Activated CD8-positive, alpha-beta T cell treated with anti-CD3 and anti-CD28 coated beads for 36 hours (primary cell): ENCODE measurements at regions not wholly inside any gene's neighbourhood (a gene's known extent, or its start where the extent isn't known, plus 50 kb on each side); places are given as distances from the start of the nearest gene placed in this dataset.
"Not testable (repeated sequence)": the region's sequence is repeated elsewhere in the genome, so short reads cannot be mapped to it uniquely, and the experiment has no call there.

Experiments used
- ATAC-seq: fragments of 200-7000 bp; cut with Tn5 transposase; one replicate; pipeline ENCODE4 v1.10.0; 2021; ENCODE audit warnings: mild to moderate bottlenecking, moderate library complexity
- CTCF ChIA-PET: fragments of 350-600 bp; sonication (Branson Sonifier 250); formaldehyde crosslinking; loops from one replicate; lab custom pipeline; 2021; ENCODE audit warnings: antibody characterized with exemption; lab: Charles Lee
- POLR2A ChIA-PET: fragments of 350-600 bp; sonication (Branson Sonifier 250); formaldehyde crosslinking; loops from one replicate; lab custom pipeline; 2021; ENCODE audit warnings: antibody characterized with exemption; lab: Charles Lee
- DNase-seq: peaks from one replicate; pipeline ENCODE4 v3.0.0-alpha.2; 2020
- H3K27ac Mint-ChIP-seq: one replicate; pipeline ENCODE4 v1.8.0; 2021; ENCODE audit warnings: mild to moderate bottlenecking, mixed read lengths
- H3K27me3 Mint-ChIP-seq: one replicate; pipeline ENCODE4 v1.8.0; 2021; ENCODE audit warnings: mixed read lengths
- H3K36me3 Mint-ChIP-seq: one replicate; pipeline ENCODE4 v1.8.0; 2021; ENCODE audit warnings: low read depth, mixed read lengths
- H3K4me1 Mint-ChIP-seq: one replicate; pipeline ENCODE4 v1.8.0; 2021; ENCODE audit warnings: low read depth, mixed read lengths
- H3K4me3 Mint-ChIP-seq: one replicate; pipeline ENCODE4 v1.8.0; 2021; ENCODE audit warnings: mild to moderate bottlenecking, moderate library complexity, mixed read lengths
- H3K9me3 Mint-ChIP-seq: one replicate; pipeline ENCODE4 v1.8.0; 2021; ENCODE audit warnings: mixed read lengths
- intact Hi-C: fragments of 100-400 bp; cut with micrococcal nuclease; formaldehyde crosslinking; loops from one replicate; pipeline ENCODE4 v1.10.0; 2022
- TF ChIP-seq, protein P1 (sequence below): fragments of 200-600 bp; IDR thresholded peaks from one replicate; pipeline ENCODE4 v1.8.0; 2022; ENCODE audit warnings: antibody characterized with exemption, mild to moderate bottlenecking

DNA sequence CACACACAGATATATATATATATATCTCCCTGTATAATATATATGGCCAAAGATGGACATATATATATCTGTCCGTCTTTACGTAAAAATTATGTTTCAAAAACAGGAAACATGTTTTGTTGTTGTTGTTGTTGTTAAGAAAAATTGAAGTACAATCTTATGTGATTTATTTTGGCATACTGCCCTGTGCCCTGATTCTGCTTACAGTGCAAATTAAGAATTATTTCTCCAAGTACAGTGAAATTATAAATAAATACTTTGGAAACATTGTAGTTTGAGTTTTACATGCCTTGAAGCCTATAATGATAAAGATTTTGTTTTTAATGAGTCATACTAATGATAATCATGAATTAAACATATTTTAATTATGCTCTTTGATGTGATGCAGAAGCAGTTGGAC lies 994.9 kb downstream of the DIPK2A start:
- ATAC-seq (no peak), DNase-seq (no peak)
- ChIA-PET POLR2A (no interaction called here), CTCF (no interaction called here)
- Mint-ChIP-seq H3K4me1 (no peaks in the 10 kb centered on the region), H3K4me3 (no peak overlapping the region), H3K27me3 (no peaks in the 10 kb centered on the region), H3K9me3 (peaks cover under 1% of the 10 kb centered on the region), H3K36me3 (no peaks in the 10 kb centered on the region), H3K27ac (no peak overlapping the region)
- intact Hi-C loops, result no loop called here
- TF ChIP-seq, protein P1, sequence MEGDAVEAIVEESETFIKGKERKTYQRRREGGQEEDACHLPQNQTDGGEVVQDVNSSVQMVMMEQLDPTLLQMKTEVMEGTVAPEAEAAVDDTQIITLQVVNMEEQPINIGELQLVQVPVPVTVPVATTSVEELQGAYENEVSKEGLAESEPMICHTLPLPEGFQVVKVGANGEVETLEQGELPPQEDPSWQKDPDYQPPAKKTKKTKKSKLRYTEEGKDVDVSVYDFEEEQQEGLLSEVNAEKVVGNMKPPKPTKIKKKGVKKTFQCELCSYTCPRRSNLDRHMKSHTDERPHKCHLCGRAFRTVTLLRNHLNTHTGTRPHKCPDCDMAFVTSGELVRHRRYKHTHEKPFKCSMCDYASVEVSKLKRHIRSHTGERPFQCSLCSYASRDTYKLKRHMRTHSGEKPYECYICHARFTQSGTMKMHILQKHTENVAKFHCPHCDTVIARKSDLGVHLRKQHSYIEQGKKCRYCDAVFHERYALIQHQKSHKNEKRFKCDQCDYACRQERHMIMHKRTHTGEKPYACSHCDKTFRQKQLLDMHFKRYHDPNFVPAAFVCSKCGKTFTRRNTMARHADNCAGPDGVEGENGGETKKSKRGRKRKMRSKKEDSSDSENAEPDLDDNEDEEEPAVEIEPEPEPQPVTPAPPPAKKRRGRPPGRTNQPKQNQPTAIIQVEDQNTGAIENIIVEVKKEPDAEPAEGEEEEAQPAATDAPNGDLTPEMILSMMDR, result no peak

DNA sequence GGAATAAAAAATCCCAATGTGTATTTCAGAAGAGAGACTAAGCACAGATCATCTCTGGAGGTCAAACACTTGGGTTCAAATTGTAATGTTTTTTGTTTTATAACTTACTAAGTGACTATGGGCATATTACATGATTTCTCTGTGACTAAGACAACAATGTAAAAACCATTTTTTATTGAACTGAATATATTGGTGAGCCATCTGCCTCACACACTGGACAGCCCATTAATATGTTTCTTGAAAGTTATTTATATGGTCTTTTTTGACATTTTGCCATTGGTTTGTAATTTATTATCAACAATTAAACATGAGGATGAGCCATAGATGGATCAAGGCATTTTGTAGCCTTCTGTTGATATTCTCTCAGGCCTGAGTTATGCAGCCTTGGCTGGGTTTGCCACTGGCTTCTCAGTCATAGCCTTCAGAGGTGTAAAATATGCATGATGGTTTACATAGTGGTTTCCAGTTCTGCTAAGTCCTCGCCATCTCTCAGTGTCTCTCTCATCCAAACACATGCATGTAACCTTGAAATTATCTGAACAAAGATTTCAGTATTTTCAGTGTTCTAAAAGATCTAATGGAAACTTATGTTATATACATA lies 997.2 kb downstream of the DIPK2A start:
- DNase-seq, result no peak
- Mint-ChIP-seq H3K4me1 (no peaks in the 10 kb centered on the region), H3K36me3 (no peaks in the 10 kb centered on the region), H3K27ac (no peak overlapping the region), H3K4me3 (no peak overlapping the region), H3K27me3 (no peaks in the 10 kb centered on the region), H3K9me3 (peaks cover 3% of the 10 kb centered on the region)
- no peak for ATAC-seq
- ChIA-PET POLR2A (no interaction called here), CTCF (no interaction called here)
- intact Hi-C loops, result no loop called here
- TF ChIP-seq, protein P1, result no peak

- POLR2A ChIA-PET, DNase-seq, intact Hi-C loops, H3K27ac Mint-ChIP-seq, H3K36me3 Mint-ChIP-seq, H3K9me3 Mint-ChIP-seq, CTCF ChIA-PET, H3K4me3 Mint-ChIP-seq, ATAC-seq, H3K4me1 Mint-ChIP-seq, H3K27me3 Mint-ChIP-seq: not testable (repeated sequence)
These were observed 1012.9 kb downstream of the DIPK2A start for GRCh38 chr3:144984481-144984880.

GRCh38 chr3:144989807-144990206 lies 1018.2 kb downstream of the DIPK2A start:
- no peak for ATAC-seq
- H3K4me1 Mint-ChIP-seq, result no peaks in the 10 kb centered on the region
- no peaks in the 10 kb centered on the region for H3K27me3 Mint-ChIP-seq
- H3K9me3 Mint-ChIP-seq, result peaks cover 8% of the 10 kb centered on the region
- DNase-seq, result no peak
- no peak overlapping the region for H3K27ac Mint-ChIP-seq
- ChIA-PET CTCF (no interaction called here), POLR2A (no interaction called here)
- H3K4me3 Mint-ChIP-seq, result no peak overlapping the region
- intact Hi-C loops, result no loop called here
- TF ChIP-seq, protein P1, result no peak
- H3K36me3 Mint-ChIP-seq, result no peaks in the 10 kb centered on the region

DNA sequence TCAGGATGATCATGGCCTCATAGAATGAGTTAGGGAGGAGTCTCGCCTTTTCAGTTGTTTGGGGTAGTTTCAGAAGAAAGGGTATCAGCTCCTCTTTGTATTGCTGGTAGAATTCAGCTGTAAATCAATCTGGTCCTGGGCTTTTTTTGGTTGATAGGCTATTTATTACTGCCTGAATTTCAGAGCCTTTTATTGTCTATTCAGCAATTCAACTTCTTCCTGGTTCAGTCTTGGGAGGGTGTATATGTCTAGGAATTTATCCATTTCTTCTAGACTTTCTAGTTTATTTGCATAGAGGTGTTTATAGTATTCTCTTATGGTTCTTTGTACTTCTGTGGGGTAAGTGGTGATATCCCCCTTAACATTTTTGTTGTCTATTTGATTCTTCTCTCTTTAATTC lies 1024.2 kb downstream of the DIPK2A start:
- Mint-ChIP-seq H3K4me1 (no peaks in the 10 kb centered on the region), H3K36me3 (no peaks in the 10 kb centered on the region), H3K9me3 (peaks cover 10% of the 10 kb centered on the region), H3K27me3 (no peaks in the 10 kb centered on the region), H3K27ac (no peak overlapping the region), H3K4me3 (no peak overlapping the region)
- TF ChIP-seq, protein P1, result no peak
- ChIA-PET POLR2A (no interaction called here), CTCF (no interaction called here)
- DNase-seq (no peak), ATAC-seq (no peak)
- intact Hi-C loops, result no loop called here

DNA sequence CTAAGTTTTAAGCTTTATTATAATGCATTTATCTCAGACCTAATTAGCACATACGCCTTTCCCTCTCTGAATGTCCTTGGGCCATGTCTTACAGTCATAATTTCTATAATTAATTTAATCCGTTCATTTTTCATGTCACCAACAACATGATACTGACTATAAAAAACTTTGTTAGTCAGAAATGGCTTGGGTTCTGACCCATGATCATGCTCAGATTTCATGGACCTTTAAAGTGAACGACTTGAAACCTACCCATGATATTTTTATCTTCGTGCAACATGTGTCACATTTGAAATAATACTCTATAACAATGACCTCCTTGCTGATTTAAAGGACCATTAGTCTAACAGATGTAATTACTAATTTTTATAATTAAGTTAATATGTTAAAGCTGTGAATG lies 1033.8 kb downstream of the DIPK2A start:
- TF ChIP-seq, protein P1, result no peak
- intact Hi-C loops, result no loop called here
- no peaks in the 10 kb centered on the region for H3K36me3 Mint-ChIP-seq
- H3K4me3 Mint-ChIP-seq, result no peak overlapping the region
- CTCF ChIA-PET, result no interaction called here
- no peaks in the 10 kb centered on the region for H3K27me3 Mint-ChIP-seq
- H3K4me1 Mint-ChIP-seq, result no peaks in the 10 kb centered on the region
- DNase-seq (no peak), ATAC-seq (no peak)
- peaks cover 6% of the 10 kb centered on the region for H3K9me3 Mint-ChIP-seq
- POLR2A ChIA-PET, result no interaction called here
- no peak overlapping the region for H3K27ac Mint-ChIP-seq
